Neutrophil (primary cell): ENCODE measurements at regions not wholly inside any gene's neighbourhood (a gene's known extent, or its start where the extent isn't known, plus 50 kb on each side); places are given as distances from the start of the nearest gene placed in this dataset.

Source experiments
- H3K27ac ChIP-seq: fragments of 200-600 bp; sonication (generic); 2 replicates; pipeline ENCODE4 v1.5.1; 2016; ENCODE audit warnings: mild to moderate bottlenecking, moderate library complexity
- H3K27me3 ChIP-seq: fragments of 200-600 bp; sonication (generic); 2 replicates; pipeline ENCODE4 v1.6.0; 2016; ENCODE audit warnings: mild to moderate bottlenecking
- H3K36me3 ChIP-seq: fragments of 200-600 bp; sonication (generic); 2 replicates; pipeline ENCODE4 v1.5.1; 2017
- H3K4me1 ChIP-seq, 2 experiments: fragments of 200-600 bp in 1 of 2; sonication (generic) in 1 of 2; 1 replicate in 1 of 2; 2 replicates in 1 of 2; pipeline versions ENCODE4 v1.5.1 to v1.6.1; 2013 to 2016; ENCODE audit warnings: low read depth in 1 of 2, low read length in 1 of 2, mild to moderate bottlenecking in 1 of 2, moderate library complexity in 1 of 2; ENCODE audit not compliant: control insufficient read depth in 1 of 2, insufficient read depth in 1 of 2
- H3K4me3 ChIP-seq, 2 experiments: fragments of 200-600 bp in 1 of 2; sonication (generic) in 1 of 2; 1 replicate in 1 of 2; 2 replicates in 1 of 2; pipeline ENCODE4 v1.5.1; 2013 to 2016; ENCODE audit warnings: low read depth in 1 of 2, low read length in 1 of 2, mild to moderate bottlenecking in 1 of 2, moderate library complexity in 1 of 2
- H3K9me3 ChIP-seq: fragments of 200-600 bp; sonication (generic); 2 replicates; pipeline ENCODE4 v1.5.1; 2016
- TF ChIP-seq, protein P1 (sequence below): fragments of 200-600 bp; sonication (generic); IDR thresholded peaks from 2 replicates; pipeline ENCODE4 v1.5.1; 2016; ENCODE audit warnings: antibody characterized with exemption

DNA sequence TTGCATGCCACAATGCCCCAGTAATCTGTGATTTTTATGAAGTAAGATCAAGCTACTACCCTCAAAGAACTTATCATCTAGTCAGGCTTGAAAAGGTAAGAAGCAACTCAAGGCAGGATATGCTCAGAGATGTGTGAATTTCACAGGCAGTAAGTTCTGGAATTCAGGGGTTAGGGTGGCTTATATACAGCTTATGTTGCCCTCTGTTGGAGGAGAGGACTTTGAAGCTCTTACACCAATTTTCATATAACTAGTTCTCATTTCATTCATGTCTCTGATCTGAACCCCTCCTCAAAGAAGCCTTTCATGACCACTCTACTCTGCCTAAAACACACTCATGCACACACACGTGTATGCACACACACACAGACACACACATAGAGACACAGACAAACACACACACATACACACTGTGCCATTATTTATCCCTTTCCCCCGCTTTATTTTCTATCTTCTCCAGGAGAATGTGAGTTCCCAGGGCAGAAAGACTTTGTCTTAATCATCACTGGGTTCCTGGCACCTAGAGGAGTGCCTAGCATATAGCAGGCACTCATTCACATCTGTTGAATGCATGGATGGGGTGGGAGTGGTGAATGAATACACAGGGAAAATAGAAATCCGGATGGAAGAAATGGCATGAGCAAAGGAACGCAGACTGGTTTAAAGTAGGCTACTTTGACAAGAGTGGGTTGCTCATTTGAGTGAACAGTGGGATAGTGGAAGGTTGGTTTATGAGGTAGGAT is 220.7 kb upstream of the ZBED5 start:
- H3K9me3 ChIP-seq = no peaks in the 10 kb centered on the region
- TF ChIP-seq, protein P1, sequence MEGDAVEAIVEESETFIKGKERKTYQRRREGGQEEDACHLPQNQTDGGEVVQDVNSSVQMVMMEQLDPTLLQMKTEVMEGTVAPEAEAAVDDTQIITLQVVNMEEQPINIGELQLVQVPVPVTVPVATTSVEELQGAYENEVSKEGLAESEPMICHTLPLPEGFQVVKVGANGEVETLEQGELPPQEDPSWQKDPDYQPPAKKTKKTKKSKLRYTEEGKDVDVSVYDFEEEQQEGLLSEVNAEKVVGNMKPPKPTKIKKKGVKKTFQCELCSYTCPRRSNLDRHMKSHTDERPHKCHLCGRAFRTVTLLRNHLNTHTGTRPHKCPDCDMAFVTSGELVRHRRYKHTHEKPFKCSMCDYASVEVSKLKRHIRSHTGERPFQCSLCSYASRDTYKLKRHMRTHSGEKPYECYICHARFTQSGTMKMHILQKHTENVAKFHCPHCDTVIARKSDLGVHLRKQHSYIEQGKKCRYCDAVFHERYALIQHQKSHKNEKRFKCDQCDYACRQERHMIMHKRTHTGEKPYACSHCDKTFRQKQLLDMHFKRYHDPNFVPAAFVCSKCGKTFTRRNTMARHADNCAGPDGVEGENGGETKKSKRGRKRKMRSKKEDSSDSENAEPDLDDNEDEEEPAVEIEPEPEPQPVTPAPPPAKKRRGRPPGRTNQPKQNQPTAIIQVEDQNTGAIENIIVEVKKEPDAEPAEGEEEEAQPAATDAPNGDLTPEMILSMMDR = no peak
- no peaks in the 10 kb centered on the region for H3K36me3 ChIP-seq
- H3K27me3 ChIP-seq = peaks cover 22% of the 10 kb centered on the region
- no peak overlapping the region for H3K4me3 ChIP-seq
- no peak overlapping the region for H3K27ac ChIP-seq
- H3K4me1 ChIP-seq = no peaks in the 10 kb centered on the region

DNA sequence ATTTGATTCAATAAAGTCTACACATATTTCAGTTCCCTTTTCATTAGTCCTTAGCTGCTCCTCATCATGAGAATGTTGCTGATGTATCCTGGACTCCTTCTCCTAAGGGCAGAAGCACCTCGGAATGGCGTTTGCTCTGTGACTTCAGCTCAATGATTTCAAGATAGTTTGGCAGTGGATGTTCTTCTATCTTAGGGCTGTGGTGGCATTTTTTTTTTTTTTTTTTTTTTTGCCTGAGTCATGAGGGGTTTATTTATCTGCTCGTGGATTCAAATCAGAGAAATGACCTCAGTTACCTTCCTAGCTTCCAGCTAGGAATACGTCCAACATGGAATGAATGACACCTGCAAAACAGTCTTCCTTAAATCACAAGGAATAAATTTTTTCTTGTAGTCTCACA is 220.0 kb upstream of the ZBED5 start:
- TF ChIP-seq, protein P1 = no peak
- H3K27me3 ChIP-seq = peaks cover 16% of the 10 kb centered on the region

DNA sequence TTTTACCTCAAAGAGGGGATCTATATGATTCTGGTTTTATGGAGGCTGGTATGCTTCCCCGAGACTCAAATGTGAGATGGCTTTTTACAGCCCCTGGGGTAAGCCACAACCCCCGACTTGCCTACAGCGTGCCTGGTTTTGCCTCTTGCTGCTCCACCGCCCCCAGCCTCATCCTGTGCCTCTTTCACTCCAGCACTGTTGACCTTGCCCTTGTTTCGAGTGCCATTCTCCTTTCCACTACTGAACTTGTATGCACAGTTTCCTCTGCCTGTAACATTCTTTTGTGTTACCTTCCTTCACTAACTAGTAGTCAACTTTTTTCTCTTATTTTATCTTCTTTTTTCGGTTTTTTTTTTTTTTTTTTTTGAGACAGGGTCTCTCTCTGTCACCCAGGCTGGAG is 219.0 kb upstream of the ZBED5 start:
- H3K27me3 ChIP-seq = peaks cover 12% of the 10 kb centered on the region
- TF ChIP-seq, protein P1 = no peak
- H3K27ac ChIP-seq = no peak overlapping the region

More for the DNA sequence above, 220.0 kb upstream of the ZBED5 start:
- H3K9me3 ChIP-seq = no peaks in the 10 kb centered on the region
- H3K27ac ChIP-seq = no peak overlapping the region
- no peak overlapping the region for H3K4me3 ChIP-seq
- H3K4me1 ChIP-seq = no peaks in the 10 kb centered on the region
- H3K36me3 ChIP-seq = no peaks in the 10 kb centered on the region

DNA sequence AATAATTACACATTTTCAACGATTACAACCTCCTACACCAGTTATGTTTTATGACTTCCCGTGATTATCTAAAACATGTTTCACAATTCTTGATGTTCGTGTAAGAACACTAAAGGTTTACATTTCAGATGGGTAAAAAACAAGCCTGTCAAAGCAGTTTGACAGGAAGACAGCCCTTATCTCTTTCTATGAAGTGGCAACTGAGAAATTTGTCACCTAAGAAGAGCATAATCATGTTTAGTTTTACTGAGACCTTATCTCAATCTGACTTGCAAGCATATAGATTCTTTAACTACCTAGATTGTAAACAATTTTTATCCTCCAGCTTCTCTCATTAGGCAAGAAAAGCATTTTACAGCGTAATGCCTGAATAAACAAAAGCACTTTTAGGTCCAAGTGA is 218.4 kb upstream of the ZBED5 start:
- no peak overlapping the region for H3K4me3 ChIP-seq
- H3K9me3 ChIP-seq = no peaks in the 10 kb centered on the region
- H3K4me1 ChIP-seq = no peaks in the 10 kb centered on the region
- TF ChIP-seq, protein P1 = no peak
- no peaks in the 10 kb centered on the region for H3K36me3 ChIP-seq
- H3K27ac ChIP-seq = no peak overlapping the region
- H3K27me3 ChIP-seq = peaks cover 9% of the 10 kb centered on the region

More for the DNA sequence above, 219.0 kb upstream of the ZBED5 start:
- Histone ChIP-seq H3K36me3 (no peaks in the 10 kb centered on the region), H3K4me3 (no peak overlapping the region), H3K9me3 (no peaks in the 10 kb centered on the region), H3K4me1 (no peaks in the 10 kb centered on the region)

DNA sequence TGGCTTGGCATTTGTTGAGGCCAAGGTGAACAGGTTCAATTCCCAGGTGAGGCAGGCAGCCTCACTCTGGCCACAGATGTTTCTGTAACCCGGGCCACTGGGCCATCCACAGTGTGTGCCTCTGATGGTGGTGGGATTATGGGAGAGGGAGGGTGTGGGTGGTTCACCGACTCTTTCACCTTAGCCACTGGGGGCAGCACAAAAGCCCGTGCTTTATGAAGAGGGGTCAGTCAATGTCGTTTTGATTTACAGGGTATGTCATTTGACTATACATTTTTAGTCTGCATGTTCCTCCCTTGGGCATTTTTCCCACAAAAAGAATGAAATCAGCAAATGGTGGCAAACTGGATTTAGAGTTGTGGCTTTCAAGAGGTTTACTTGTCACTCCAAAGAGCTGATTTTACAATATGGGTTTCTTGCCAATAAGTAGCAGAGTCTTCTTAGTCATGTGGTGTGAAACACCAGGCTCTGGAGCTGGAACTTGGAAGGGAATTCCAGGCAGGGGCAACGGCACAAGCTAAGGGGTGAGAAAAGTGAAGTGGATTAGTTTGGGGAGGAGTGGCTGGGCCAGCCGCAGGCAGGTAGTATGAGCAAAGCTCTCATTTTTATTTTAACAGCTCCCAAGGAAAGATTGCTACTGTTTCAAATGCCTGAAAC is 217.8 kb upstream of the ZBED5 start:
- TF ChIP-seq, protein P1 = no peak
- Histone ChIP-seq H3K9me3 (no peaks in the 10 kb centered on the region), H3K27ac (no peak overlapping the region), H3K4me3 (no peak overlapping the region), H3K4me1 (no peaks in the 10 kb centered on the region), H3K36me3 (no peaks in the 10 kb centered on the region), H3K27me3 (peaks cover 3% of the 10 kb centered on the region)
